ENCODE measurements at regions not wholly inside any gene's neighbourhood (a gene's known extent, or its start where the extent isn't known, plus 50 kb on each side); places are given as distances from the start of the nearest gene placed in this dataset.

GRCh38 chr2:54029721-54030395 lies 59.1 kb upstream of the PSME4 start:
- H3K4me3 ChIP-seq (ENCODE audit: extremely low read depth in 1 of 4, insufficient read depth in 2 of 4, low read depth in 3 of 4, low read length in 4 of 4), result no peak overlapping the region
- H2BK120ac ChIP-seq (replicated peaks; ENCODE audit: low read depth, low read length), result no peak overlapping the region
- H2AFZ ChIP-seq (ENCODE audit: low read length), result no peak overlapping the region
- 85% methylated on average over 11 of the region's 11 CpGs; no CpG with 5 or more reads in 1 of the 2 experiments for WGBS, 2 experiments (ENCODE audit: extremely low coverage in 1 of 2, insufficient coverage in 1 of 2, insufficient read length in 1 of 2, insufficient replicate concordance in 2 of 2, low coverage in 1 of 2, low lambda C conversion rate in 2 of 2, missing lambda C conversion rate in 1 of 2)
- H3K18ac ChIP-seq (ENCODE audit: extremely low read depth, low read length), result no peak overlapping the region
- H3K4me1 ChIP-seq (replicated peaks in 1 of 4; ENCODE audit: control insufficient read depth in 3 of 4, insufficient read depth in 4 of 4, low read length in 3 of 4), result no peaks in the 10 kb centered on the region
- ChIA-PET POLR2A (ENCODE audit: partially characterized antibody) (no interaction called here), CTCF (ENCODE audit: partially characterized antibody) (no interaction called here)
- H4K91ac ChIP-seq (replicated peaks; ENCODE audit: insufficient read length, low read length), result no peak overlapping the region
- no peaks in the 10 kb centered on the region for H3K27me3 ChIP-seq (replicated peaks in 1 of 4; ENCODE audit: control insufficient read depth in 3 of 4, extremely low read depth in 1 of 4, insufficient read depth in 3 of 4, low read length in 3 of 4)
- H3K79me1 ChIP-seq (ENCODE audit: low read depth, low read length), result no peaks in the 10 kb centered on the region
- H3K23me2 ChIP-seq (ENCODE audit: low read depth, low read length), result no peaks in the 10 kb centered on the region
- FAIRE-seq (no peak), DNase-seq (ENCODE audit: low read depth in 1 of 2, low spot score in 2 of 2) (no peak)
- no peak overlapping the region for H3K27ac ChIP-seq (ENCODE audit: low read depth, low read length)
- no peak overlapping the region for H3K4me2 ChIP-seq (ENCODE audit: insufficient read depth in 1 of 2, low read depth in 2 of 2, low read length in 2 of 2)
- no peak overlapping the region for H2BK15ac ChIP-seq (ENCODE audit: low read length)
- no peak overlapping the region for H3K4ac ChIP-seq (replicated peaks; ENCODE audit: insufficient read length, low read depth, low read length)
- no peak overlapping the region for H3K9ac ChIP-seq (replicated peaks in 1 of 4; ENCODE audit: extremely low read depth in 1 of 4, low read depth in 3 of 4, low read length in 3 of 4)
- no peak overlapping the region for H4K5ac ChIP-seq (ENCODE audit: insufficient read length, low read depth, low read length)
- no peak overlapping the region for H3K23ac ChIP-seq (ENCODE audit: insufficient read length)
- no peak overlapping the region for H4K8ac ChIP-seq (ENCODE audit: extremely low read depth, insufficient read depth, low read length)
- no peak overlapping the region for H3K56ac ChIP-seq (replicated peaks; ENCODE audit: insufficient read length, low read depth, low read length)
- H4K20me1 ChIP-seq (replicated peaks in 1 of 2; ENCODE audit: control insufficient read depth in 1 of 2, insufficient read depth in 2 of 2, low read length in 2 of 2), result no peaks in the 10 kb centered on the region
- no peak overlapping the region for H2BK20ac ChIP-seq (ENCODE audit: low read length)
- H2BK12ac ChIP-seq (ENCODE audit: low read depth, low read length), result no peak overlapping the region
- H3K36me3 ChIP-seq (ENCODE audit: control insufficient read depth in 2 of 4, insufficient read depth in 4 of 4, low read length in 3 of 4), result no peaks in the 10 kb centered on the region
- H3K79me2 ChIP-seq (ENCODE audit: control insufficient read depth in 1 of 2, insufficient read depth in 2 of 2, low read length in 2 of 2), result no peaks in the 10 kb centered on the region
- no peak overlapping the region for H3K14ac ChIP-seq (ENCODE audit: insufficient read length)
- H2BK5ac ChIP-seq (ENCODE audit: low read depth, low read length), result no peak overlapping the region
- no peaks in the 10 kb centered on the region for H3K9me3 ChIP-seq (ENCODE audit: insufficient read depth in 2 of 2, low read depth in 1 of 2, low read length in 1 of 2)
- no peak overlapping the region for H2AK5ac ChIP-seq (ENCODE audit: low read depth, low read length)
- TF ChIP-seq KDM4A (IDR thresholded peaks at IDR 0.05; ENCODE audit: low read depth, low read length, severe bottlenecking) (no peak), RAD21 (IDR thresholded peaks at IDR 0.05 in 1 of 2, conservative IDR thresholded peaks at IDR 0.05 in 1 of 2; ENCODE audit: low read depth in 2 of 2, low read length in 2 of 2) (no peak)

Data from H1 (cell line).